GM21447 (cell line): ENCODE measurements at regions not wholly inside any gene's neighbourhood (a gene's known extent, or its start where the extent isn't known, plus 50 kb on each side); places are given as distances from the start of the nearest gene placed in this dataset.

Source experiments
- ATAC-seq: cut with Tn5 transposase; IDR thresholded peaks from one replicate; pipeline ENCODE4 v1.9.1; 2021; ENCODE audit not compliant: unreplicated experiment

GRCh38 chr5:21694567-21694966, 1158.6 kb downstream of the CDH12 start:
- ATAC-seq = no peak

DNA sequence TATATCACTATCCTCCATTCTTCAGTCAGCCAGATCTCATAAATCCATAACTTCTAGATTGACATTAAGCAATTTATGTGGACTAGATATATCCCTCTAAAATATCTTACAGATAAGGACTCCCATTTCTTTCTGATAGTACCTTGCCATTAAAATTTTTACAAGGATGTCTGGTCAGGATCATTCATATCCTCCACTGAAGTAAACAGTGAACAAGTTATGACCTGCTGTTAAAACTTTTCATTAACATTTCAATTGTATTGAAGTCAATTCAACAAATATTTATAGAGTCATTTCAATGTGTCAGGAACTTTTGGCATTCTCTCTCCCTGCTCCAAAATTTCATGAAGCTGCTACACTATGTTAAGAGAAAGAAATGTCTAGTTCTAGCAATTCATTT, 1159.6 kb downstream of the CDH12 start:
- no peak for ATAC-seq

GRCh38 chr5:21689587-21689986, 1163.6 kb downstream of the CDH12 start:
- ATAC-seq = no peak

DNA sequence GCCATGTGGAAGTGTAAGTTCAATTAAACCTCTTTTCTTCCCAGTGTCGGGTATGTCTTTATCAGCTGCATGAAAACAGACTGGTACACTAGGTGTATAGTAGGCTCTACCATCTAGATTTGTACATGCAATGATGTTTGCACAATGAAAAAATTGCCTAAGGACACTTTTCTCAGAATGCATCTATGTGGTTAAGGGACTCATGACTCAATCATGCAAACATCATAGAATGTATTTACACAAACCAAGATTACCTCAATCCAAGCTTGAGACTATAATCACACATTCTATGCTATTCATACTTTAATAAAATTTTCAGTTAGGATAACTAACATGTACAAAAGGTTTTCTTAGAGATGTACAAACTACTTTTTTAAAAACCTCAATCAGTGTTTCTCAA, 1164.5 kb downstream of the CDH12 start:
- ATAC-seq = no peak

DNA sequence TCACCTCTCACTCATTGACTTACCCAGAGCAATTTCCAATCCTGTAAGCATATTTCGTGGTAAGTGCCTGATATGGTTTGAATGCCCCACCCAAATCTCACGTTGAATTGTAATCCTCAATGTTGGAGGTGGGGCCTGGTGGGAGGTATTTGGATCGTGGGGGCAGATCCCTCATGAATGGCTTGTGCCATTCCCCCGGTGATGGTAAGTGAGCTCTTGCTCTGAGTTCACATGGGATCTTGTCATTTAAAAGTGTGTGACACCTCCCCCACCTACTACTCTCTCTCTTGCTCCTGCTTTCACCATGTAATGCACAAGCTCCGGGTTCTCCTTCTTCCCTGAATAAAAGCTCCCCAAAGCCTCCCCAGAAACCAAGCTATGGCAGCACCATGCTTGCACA, 1165.5 kb downstream of the CDH12 start:
- ATAC-seq = no peak

GRCh38 chr5:21686706-21687105, 1166.4 kb downstream of the CDH12 start:
- no peak for ATAC-seq

DNA sequence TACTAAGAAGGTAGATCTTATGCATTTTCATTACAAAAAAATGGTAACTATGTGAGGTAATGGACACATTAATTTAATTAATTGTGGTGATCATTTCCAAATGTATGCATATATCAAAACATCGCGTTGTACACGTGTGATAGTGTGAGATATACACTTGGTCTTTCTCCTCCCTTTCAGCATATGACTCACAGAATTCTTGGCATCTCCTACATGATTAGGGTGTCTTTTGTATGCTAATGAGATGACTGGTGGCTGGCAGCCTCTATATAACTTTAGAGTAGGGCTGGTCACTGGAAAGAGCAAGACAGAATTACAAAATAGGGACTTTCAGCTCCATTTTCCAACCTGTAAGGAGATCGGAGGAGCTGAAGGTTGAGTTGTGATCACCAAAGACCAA, 1167.6 kb downstream of the CDH12 start:
- no peak for ATAC-seq

- ATAC-seq = no peak
Measured at GRCh38 chr5:21684992-21685391, 1168.2 kb downstream of the CDH12 start.

GRCh38 chr5:21681911-21682310, 1171.2 kb downstream of the CDH12 start:
- ATAC-seq = no peak

GRCh38 chr5:21680641-21681040, 1172.5 kb downstream of the CDH12 start:
- ATAC-seq = no peak

DNA sequence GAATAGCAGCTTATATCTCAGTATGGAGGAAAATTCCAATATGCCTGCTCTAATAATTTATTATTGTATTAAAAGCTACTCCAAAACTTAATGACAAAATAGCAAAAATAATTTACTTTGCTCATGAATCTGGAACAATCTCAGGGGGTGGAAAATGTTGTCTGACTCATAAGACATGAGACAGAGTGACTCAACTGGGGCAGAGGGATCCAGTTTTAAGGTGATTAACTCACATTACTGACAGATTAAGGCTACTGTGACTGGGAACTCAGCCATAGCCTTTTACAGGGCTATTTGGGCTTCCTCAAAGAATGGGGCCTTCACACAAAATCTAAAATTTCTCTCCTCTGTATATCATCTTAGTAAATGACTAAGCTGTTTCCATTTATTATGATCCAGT, 1172.9 kb downstream of the CDH12 start:
- ATAC-seq = no peak

DNA sequence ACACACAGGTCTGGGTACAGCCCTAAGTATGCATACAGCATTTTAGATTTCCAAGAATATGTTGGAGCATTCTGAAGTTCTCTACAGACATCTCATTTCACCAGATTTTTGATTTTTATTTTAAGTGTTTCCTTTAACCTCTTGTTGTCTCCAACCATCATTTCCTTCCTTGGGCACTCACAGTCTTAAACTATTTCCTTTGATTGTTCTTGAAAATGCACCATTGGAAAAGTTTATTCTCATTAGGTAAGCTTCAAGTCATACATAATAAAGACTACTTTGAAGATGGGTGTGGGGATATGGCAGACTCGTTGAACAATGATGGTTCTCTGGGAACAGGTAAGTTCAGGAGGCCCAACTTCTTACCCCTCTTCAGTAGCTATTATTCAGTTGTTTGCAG, 1174.6 kb downstream of the CDH12 start:
- no peak for ATAC-seq

GRCh38 chr5:21672911-21673310, 1180.2 kb downstream of the CDH12 start:
- no peak for ATAC-seq

- ATAC-seq = no peak
Measured at GRCh38 chr5:21672360-21672759, 1180.8 kb downstream of the CDH12 start.

DNA sequence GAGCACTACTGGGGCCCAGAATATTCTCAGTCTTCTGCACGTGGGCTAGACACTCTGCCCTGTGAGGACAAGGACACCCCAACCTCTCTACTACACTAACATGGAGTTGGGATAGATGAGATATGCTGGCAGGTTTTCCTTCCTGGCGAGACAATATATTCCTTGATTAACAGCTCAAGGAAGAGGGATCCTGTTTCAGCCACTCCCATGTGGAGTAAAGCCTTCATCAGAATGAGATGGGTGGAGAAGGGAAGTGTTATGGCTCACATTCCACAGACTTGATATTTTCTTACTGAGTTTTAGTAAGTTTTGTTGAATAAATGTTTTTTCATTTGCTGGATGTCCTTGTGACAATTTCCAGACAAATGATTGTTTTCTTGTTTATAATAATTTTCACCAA, 1187.6 kb downstream of the CDH12 start:
- ATAC-seq = no peak

DNA sequence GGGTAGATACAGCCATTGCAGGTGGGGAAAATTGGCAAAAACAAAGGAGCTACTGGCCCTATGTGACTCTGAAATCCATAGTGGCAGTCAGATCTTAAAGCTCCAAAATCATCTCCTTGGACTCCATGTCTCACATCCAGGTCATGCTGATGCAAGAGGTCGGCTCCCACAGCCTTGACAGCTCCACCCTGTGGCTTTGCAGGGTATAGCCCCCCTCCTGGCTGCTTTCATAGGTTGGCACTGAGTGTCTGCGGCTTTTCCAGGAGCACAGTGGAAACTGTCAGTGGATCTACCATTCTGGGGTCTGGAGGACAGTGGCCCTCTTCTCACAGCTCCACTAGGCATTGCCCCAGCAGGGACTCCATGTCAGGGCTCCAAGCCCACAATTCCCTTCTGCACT, 1190.1 kb downstream of the CDH12 start:
- no peak for ATAC-seq

GRCh38 chr5:21661184-21661583, 1192.0 kb downstream of the CDH12 start:
- ATAC-seq = no peak

GRCh38 chr5:21654556-21654955, 1198.6 kb downstream of the CDH12 start:
- no peak for ATAC-seq

GRCh38 chr5:21649969-21650368, 1203.2 kb downstream of the CDH12 start:
- ATAC-seq = no peak

- ATAC-seq = no peak
Measured at GRCh38 chr5:21646469-21646868, 1206.7 kb downstream of the CDH12 start.

- ATAC-seq = no peak
Measured at GRCh38 chr5:21644032-21644431, 1209.1 kb downstream of the CDH12 start.

- no peak for ATAC-seq
Measured at GRCh38 chr5:21642312-21642711, 1210.8 kb downstream of the CDH12 start.

DNA sequence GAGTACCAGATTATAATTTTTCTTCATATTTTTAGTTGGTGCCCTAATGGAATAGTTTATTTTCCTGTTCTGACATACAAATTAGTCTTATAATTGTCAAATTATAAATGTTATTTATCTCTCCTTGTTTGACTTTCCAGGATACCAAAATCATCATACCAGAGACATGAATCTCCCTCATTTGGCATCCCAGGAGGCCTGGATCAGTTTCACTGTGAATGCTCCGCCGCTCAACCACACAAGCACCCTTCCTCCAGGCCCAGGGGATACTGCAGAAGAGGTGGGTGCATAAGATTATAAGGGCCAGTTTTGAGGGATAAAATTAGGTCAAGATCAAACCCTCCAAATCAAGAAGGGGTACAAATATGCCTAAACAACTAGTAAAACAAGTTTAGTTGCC, 1229.3 kb downstream of the CDH12 start:
- ATAC-seq = no peak

GRCh38 chr5:21615195-21615765, 1237.9 kb downstream of the CDH12 start:
- no peak for ATAC-seq
